Vagina (tissue), 2 donors: ENCODE measurements at regions not wholly inside any gene's neighbourhood (a gene's known extent, or its start where the extent isn't known, plus 50 kb on each side); places are given as distances from the start of the nearest gene placed in this dataset.
"Not testable (repeated sequence)": the region's sequence is repeated elsewhere in the genome, so short reads cannot be mapped to it uniquely, and the experiment has no call there.

Experiments used
- POLR2A ChIP-seq, 2 donors: fragments of 450-650 bp; IDR thresholded peaks; one replicate each; pipeline ENCODE4 v1.6.1; 2017; ENCODE audit warnings: antibody characterized with exemption in 2 of 2, mild to moderate bottlenecking in 2 of 2, moderate library complexity in 2 of 2
- POLR2AphosphoS5 ChIP-seq, 2 donors: sonication (generic); formaldehyde crosslinking; IDR thresholded peaks; one replicate each; pipeline ENCODE4 v1.9.0; 2017; ENCODE audit warnings: antibody characterized with exemption in 2 of 2, mild to moderate bottlenecking in 2 of 2, low read depth in 1 of 2; ENCODE audit not compliant: insufficient read depth in 1 of 2
- TF ChIP-seq, protein P1 (sequence below), 3 experiments: fragments of 450-650 bp in 2 of 3; fragments of 200-600 bp in 1 of 3; sonication (generic) in 1 of 3; IDR thresholded peaks; one replicate each; pipeline ENCODE4 v1.5.1; 2017 to 2019; ENCODE audit warnings: antibody characterized with exemption in 3 of 3, mild to moderate bottlenecking in 2 of 3, moderate library complexity in 2 of 3

- TF ChIP-seq, protein P1, sequence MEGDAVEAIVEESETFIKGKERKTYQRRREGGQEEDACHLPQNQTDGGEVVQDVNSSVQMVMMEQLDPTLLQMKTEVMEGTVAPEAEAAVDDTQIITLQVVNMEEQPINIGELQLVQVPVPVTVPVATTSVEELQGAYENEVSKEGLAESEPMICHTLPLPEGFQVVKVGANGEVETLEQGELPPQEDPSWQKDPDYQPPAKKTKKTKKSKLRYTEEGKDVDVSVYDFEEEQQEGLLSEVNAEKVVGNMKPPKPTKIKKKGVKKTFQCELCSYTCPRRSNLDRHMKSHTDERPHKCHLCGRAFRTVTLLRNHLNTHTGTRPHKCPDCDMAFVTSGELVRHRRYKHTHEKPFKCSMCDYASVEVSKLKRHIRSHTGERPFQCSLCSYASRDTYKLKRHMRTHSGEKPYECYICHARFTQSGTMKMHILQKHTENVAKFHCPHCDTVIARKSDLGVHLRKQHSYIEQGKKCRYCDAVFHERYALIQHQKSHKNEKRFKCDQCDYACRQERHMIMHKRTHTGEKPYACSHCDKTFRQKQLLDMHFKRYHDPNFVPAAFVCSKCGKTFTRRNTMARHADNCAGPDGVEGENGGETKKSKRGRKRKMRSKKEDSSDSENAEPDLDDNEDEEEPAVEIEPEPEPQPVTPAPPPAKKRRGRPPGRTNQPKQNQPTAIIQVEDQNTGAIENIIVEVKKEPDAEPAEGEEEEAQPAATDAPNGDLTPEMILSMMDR (IDR thresholded peaks at IDR 0.05): not testable (repeated sequence)
- TF ChIP-seq POLR2AphosphoS5 (IDR thresholded peaks at IDR 0.05; ENCODE audit: insufficient read depth in 1 of 2, low read depth in 1 of 2); POLR2A (IDR thresholded peaks at IDR 0.05): not testable (repeated sequence)
Observed at GRCh38 chr9:42365244-42365945, 181.9 kb downstream of the SPATA31A6 start.
